GM18505 (cell line): ENCODE measurements at regions not wholly inside any gene's neighbourhood (a gene's known extent, or its start where the extent isn't known, plus 50 kb on each side); places are given as distances from the start of the nearest gene placed in this dataset.

Experiments used
- ATAC-seq: cut with Tn5 transposase; IDR thresholded peaks from one replicate; pipeline ENCODE4 v1.9.1; 2021; ENCODE audit not compliant: unreplicated experiment
- POLR2A ChIP-seq: IDR thresholded peaks from 4 replicates; pipeline ENCODE4 v1.6.1; 2011; ENCODE audit warnings: borderline replicate concordance; ENCODE audit not compliant: insufficient read depth, insufficient read length; ENCODE audit errors: extremely low read depth

GRCh38 chr3:7927015-7927414 is 574.6 kb upstream of the LMCD1 start:
- no peak for ATAC-seq
- no peak for TF ChIP-seq POLR2A

DNA sequence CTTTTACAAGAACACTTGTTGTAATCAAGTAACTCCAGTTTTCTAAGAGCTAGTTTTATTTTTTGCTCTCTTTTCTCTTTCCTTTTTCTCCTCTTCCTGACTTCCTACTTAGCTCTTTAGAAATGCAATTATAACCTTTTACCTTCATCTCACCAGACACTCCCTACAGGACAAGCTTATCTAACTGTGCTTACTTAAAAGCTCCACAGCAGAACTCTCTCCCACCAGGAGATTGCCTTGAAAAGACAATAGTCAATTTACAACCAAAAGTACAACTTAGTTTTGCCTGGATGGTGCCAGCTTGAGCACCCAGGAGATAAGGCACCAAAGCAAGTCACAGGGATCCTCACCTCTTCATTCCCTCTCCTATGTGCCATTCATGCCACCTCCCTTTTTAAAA is 573.8 kb upstream of the LMCD1 start:
- TF ChIP-seq POLR2A, result no peak
- ATAC-seq, result no peak

DNA sequence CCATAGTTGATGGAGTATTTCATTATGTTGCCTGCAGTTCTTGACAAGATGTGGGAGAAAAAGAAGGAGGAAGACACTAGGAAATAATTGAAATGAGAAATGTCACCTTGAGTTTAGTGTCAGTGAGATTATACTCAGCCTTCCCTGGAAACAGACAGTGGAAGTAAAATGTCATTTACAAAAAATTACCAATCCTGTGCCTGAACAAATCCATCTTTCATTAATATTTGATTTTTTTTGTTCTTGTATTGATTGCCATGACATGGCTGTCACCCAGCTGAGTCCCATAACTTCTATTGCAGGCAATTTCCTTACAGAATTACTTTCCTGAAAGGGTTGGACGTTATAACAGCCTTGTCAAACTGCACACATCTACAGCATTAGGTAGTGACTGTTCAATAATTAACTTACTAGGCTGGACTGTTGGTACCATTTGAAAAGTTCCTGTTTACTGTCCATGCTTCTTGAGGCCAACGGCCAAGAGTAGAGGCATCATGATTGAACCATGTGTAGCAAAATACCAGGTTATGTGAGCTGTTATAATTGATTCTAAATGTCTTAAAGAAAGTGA is 572.2 kb upstream of the LMCD1 start:
- ATAC-seq, result no peak
- no peak for TF ChIP-seq POLR2A

- no peak for TF ChIP-seq POLR2A
These were observed 567.3 kb upstream of the LMCD1 start for GRCh38 chr3:7934362-7934761.

GRCh38 chr3:7947930-7948329 is 553.7 kb upstream of the LMCD1 start:
- ATAC-seq, result no peak
- TF ChIP-seq POLR2A, result no peak

More at GRCh38 chr3:7934362-7934761, 567.3 kb upstream of the LMCD1 start:
- no peak for ATAC-seq

GRCh38 chr3:7950890-7951289 is 550.7 kb upstream of the LMCD1 start:
- no peak for ATAC-seq
- no peak for TF ChIP-seq POLR2A

GRCh38 chr3:7953449-7954014 is 548.1 kb upstream of the LMCD1 start:
- no peak for TF ChIP-seq POLR2A
- no peak for ATAC-seq

DNA sequence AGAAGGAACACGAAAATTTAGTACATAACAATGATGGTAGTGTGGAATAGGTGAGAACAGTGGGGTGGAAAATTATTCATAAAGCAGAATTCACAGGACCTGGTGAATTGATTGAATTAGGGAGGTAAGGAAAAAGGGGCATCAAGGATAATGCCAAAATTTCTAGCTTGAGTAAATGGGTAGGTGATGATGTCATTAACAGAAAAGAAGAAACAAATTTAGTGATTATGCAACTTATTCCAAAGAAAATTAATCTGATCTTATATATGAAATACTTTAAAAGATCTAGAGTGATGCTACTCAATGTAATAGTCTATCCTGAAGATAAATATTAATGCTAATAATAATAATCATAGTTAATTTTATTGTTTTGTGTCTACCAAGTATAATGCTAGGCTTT is 544.6 kb upstream of the LMCD1 start:
- TF ChIP-seq POLR2A, result no peak
- ATAC-seq, result no peak

DNA sequence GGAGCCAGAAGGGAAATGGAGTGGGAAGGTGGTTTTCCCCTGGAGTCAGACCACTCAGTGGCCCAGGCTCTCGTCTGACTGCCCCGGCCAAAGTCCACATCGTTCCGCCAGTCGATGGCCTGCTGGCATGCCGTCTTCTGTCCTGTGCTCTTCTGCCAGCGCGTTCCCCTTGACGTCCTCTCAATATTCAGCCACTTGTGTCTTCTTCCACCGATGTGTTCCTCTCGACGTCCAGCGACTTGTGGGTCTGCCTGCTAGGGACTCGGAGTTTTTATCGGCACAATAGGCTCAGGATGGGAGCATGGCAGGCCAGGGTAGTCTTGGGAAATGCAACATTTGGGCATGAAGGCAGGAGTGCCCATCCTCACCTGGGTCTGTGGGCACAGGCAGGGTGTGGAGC is 542.5 kb upstream of the LMCD1 start:
- no peak for TF ChIP-seq POLR2A
- no peak for ATAC-seq

DNA sequence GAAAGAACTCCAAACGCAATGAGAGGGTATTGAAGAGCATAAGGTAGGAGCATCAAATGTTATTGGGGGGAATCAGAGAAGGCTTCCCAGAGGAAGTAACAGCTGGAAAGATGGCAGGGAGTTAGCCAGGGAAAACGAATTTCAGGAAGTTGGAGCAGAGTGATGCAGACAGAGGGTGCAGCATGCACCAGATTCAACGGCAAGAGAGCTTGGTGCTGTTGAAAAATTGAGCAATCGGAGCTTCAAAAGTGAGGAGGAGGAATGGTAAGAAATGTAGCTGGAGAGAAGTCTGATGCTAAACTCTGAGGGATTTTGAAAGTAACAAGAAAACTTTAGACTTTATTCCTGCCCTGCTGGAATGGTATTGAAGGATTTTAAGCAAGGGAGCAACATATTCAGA is 541.0 kb upstream of the LMCD1 start:
- no peak for ATAC-seq
- TF ChIP-seq POLR2A, result no peak

- ATAC-seq, result no peak
- no peak for TF ChIP-seq POLR2A
These were observed 539.3 kb upstream of the LMCD1 start for GRCh38 chr3:7962301-7962700.

DNA sequence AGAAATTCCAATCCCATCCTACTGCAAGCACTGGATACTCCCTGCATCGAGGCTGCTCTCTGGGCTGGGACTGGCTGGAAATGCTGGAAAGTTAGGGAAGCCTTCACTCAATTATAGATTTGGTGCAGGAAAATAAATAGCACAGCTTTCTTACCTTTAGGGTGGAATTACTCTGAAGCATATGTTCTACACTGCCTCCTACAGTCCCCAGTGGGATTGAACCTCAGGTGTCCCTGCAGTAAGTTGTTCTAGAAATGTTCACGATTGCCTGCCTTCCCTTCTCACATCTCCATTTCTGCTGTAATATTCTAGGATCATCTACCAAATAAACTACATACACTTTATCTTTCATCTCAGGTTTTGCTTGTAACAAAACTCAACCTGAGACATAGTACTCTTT is 536.7 kb upstream of the LMCD1 start:
- TF ChIP-seq POLR2A, result no peak
- ATAC-seq, result no peak

GRCh38 chr3:7973006-7973405 is 528.6 kb upstream of the LMCD1 start:
- no peak for TF ChIP-seq POLR2A
- ATAC-seq, result no peak

DNA sequence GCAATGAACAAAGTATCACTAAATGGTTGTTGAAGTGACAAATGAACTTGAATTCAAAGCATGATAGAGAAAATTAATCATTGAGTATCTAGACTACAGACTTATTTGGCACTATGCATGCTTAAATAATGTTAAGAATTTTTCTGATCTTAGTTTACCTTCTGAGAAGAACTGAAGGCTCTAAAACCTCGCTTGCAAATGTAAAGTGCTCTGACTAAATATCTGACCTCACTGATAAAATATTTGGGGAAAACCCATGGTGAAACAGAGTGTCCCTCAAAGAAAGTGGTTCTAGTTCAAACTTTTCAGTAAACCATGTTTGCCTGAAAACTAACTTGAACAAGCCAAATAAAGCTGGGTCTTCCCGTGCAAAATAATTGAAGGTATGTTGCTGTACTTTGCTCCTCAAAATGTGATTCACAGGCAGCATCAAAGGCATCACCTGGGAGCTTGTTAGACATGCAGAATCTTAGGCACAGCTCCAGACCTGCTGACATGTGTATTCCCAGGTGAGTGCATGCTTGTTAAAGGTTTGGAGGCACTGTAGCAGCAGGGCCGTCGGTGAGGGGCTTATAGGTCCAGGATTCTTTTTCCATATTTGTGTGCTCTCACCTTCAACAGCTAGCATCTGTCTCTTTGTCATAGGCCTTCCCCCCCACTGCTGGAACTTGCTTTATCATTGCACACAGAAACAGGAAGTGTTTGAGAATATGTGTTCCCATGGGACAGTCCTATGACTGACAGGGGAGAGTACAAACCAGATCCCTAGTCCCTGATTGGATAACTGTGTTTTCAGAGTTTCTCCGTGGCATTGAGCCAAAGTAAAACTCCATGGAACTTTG is 524.2 kb upstream of the LMCD1 start:
- TF ChIP-seq POLR2A, result no peak
- no peak for ATAC-seq
